Esophagus muscularis mucosa (tissue), 4 donors: ENCODE measurements at regions not wholly inside any gene's neighbourhood (a gene's known extent, or its start where the extent isn't known, plus 50 kb on each side); places are given as distances from the start of the nearest gene placed in this dataset.

Source experiments
- CTCF ChIP-seq, 3 experiments: fragments of 200-600 bp in 2 of 3; fragments of 450-650 bp in 1 of 3; sonication (generic) in 2 of 3; IDR thresholded peaks; one replicate each; pipeline ENCODE4 v1.5.1; 2017 to 2019; ENCODE audit warnings: antibody characterized with exemption in 3 of 3, mild to moderate bottlenecking in 2 of 3, moderate library complexity in 1 of 3
- EP300 ChIP-seq: sonication (generic); formaldehyde crosslinking; IDR thresholded peaks from one replicate; pipeline ENCODE4 v1.6.1; 2017; ENCODE audit warnings: antibody characterized with exemption
- POLR2A ChIP-seq: fragments of 450-650 bp; IDR thresholded peaks from one replicate; pipeline ENCODE4 v1.6.1; 2017; ENCODE audit warnings: antibody characterized with exemption, moderate library complexity, mild to moderate bottlenecking, low read depth
- POLR2AphosphoS5 ChIP-seq, 2 donors: sonication (generic); formaldehyde crosslinking; IDR thresholded peaks; one replicate each; pipeline ENCODE4 v1.6.1; 2017; ENCODE audit warnings: antibody characterized with exemption in 2 of 2

- TF ChIP-seq POLR2A = no peak
- TF ChIP-seq CTCF (IDR thresholded peaks at IDR 0.05) = no peak
- no peak for TF ChIP-seq EP300
- TF ChIP-seq POLR2AphosphoS5 (IDR thresholded peaks at IDR 0.05) = no peak
These were observed 165.4 kb upstream of the TACR3 start for GRCh38 chr4:103885152-103885551.
